GM12891 (cell line): ENCODE measurements at regions not wholly inside any gene's neighbourhood (a gene's known extent, or its start where the extent isn't known, plus 50 kb on each side); places are given as distances from the start of the nearest gene placed in this dataset.

ENCODE experiments used
- POLR2A ChIP-seq: IDR thresholded peaks from 2 replicates; pipeline ENCODE4 v1.6.1; 2011; ENCODE audit warnings: low read depth, low read length, control low read depth
- POLR2AphosphoS5 ChIP-seq: IDR thresholded peaks from 2 replicates; pipeline ENCODE4 v1.6.1; 2011; ENCODE audit warnings: low read depth, low read length, control low read depth
- SPI1 ChIP-seq: IDR thresholded peaks from 2 replicates; pipeline ENCODE4 v1.6.1; 2011; ENCODE audit warnings: low read depth, low read length, control low read depth
- TAF1 ChIP-seq: IDR thresholded peaks from 2 replicates; pipeline ENCODE4 v1.6.1; 2011; ENCODE audit warnings: low read depth, low read length, control low read depth

DNA sequence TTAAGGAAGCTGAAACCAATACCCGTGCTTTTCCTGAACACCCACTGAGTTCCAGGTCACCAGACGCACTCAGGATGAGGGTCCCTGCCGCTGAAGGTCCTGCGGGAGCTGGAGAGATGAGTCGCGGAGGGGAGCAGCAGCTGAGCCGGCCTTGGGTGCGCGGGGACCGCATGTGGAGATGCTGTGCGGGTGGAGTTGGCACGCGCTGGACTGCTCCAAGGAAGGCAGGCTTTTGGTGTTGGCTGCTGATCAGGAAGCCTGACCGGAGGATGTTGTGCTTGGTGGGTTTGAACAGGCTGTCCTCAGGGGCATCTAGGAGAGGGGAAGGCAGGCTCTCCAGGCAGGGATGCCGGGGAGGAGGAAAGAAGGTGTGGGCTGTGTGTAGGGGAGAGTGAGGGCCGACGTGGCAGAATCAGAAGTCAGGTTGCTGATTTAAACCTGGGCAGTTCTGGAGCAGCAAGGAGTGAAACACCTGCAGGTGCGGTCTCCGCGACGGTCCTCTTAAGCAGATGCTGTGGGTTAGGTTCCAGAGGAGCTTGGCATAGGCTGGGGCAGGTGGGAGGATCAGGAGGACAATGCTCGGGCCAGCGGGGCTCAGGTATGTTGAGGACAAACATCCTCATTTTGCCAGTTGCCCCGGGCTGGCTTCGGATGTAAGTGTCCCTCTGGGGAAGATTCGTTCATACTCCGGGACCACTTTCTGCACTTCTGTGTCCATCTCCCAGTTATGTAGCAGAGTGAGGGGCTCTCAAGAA is 197.5 kb upstream of the B3GAT1 start:
- TF ChIP-seq POLR2AphosphoS5, result no peak
- no peak for TF ChIP-seq POLR2A
- no peak for TF ChIP-seq SPI1
- no peak for TF ChIP-seq TAF1
